GM23338 (cell line): ENCODE measurements at regions not wholly inside any gene's neighbourhood (a gene's known extent, or its start where the extent isn't known, plus 50 kb on each side); places are given as distances from the start of the nearest gene placed in this dataset.

ENCODE experiments used
- ATAC-seq: fragments of 200-7000 bp; cut with Tn5 transposase; 3 replicates; pipeline ENCODE4 v1.9.1; 2020
- DNase-seq: peaks from one replicate; pipeline ENCODE4 v3.0.0-alpha.2; 2015; ENCODE audit warnings: low spot score
- H2AFZ ChIP-seq: fragments of 200-600 bp; sonication (generic); 2 replicates; pipeline ENCODE4 v1.8.0; 2016; ENCODE audit warnings: antibody characterized with exemption, mild to moderate bottlenecking, moderate library complexity
- H3F3A ChIP-seq: fragments of 200-600 bp; sonication (generic); replicated peaks from 2 replicates; pipeline ENCODE4 v1.8.0; 2017; ENCODE audit warnings: antibody characterized with exemption, mixed run types, low read depth
- H3K27ac ChIP-seq: fragments of 200-600 bp; sonication (generic); 2 replicates; pipeline ENCODE4 v1.6.1; 2016; ENCODE audit warnings: low read depth
- H3K27me3 ChIP-seq: fragments of 200-600 bp; sonication (generic); 2 replicates; pipeline ENCODE4 v1.8.0; 2016; ENCODE audit warnings: mild to moderate bottlenecking, mixed run types, moderate library complexity; ENCODE audit not compliant: insufficient read depth
- H3K36me3 ChIP-seq: fragments of 200-600 bp; sonication (generic); 2 replicates; pipeline ENCODE4 v1.8.0; 2016; ENCODE audit warnings: mild to moderate bottlenecking; ENCODE audit not compliant: insufficient read depth
- H3K4me1 ChIP-seq: fragments of 200-600 bp; sonication (generic); 2 replicates; pipeline ENCODE4 v1.8.0; 2016; ENCODE audit warnings: mild to moderate bottlenecking, moderate library complexity; ENCODE audit not compliant: insufficient read depth
- H3K4me2 ChIP-seq: fragments of 200-600 bp; sonication (generic); 2 replicates; pipeline ENCODE4 v1.7.1; 2017; ENCODE audit warnings: mixed run types
- H3K4me3 ChIP-seq: fragments of 200-600 bp; sonication (generic); 2 replicates; pipeline ENCODE4 v1.6.1; 2016; ENCODE audit warnings: mixed run types
- H3K79me2 ChIP-seq: fragments of 200-600 bp; sonication (generic); replicated peaks from 2 replicates; pipeline ENCODE4 v1.8.0; 2017; ENCODE audit warnings: mild to moderate bottlenecking; ENCODE audit not compliant: insufficient read depth
- H3K9me2 ChIP-seq: fragments of 200-600 bp; sonication (generic); 2 replicates; pipeline ENCODE4 v1.8.0; 2017; ENCODE audit not compliant: insufficient read depth
- H4K20me1 ChIP-seq: fragments of 200-600 bp; sonication (generic); replicated peaks from 2 replicates; pipeline ENCODE4 v1.8.0; 2017; ENCODE audit warnings: mild to moderate bottlenecking; ENCODE audit not compliant: insufficient read depth
- H3K27ac Mint-ChIP-seq: 2 replicates; pipeline ENCODE4 v1.8.0; 2020; ENCODE audit warnings: inconsistent platforms, mild to moderate bottlenecking, moderate library complexity, mixed read lengths
- H3K27me3 Mint-ChIP-seq: 3 replicates; pipeline ENCODE4 v1.8.0; 2022; ENCODE audit warnings: low read depth, mild to moderate bottlenecking, moderate library complexity, mixed read lengths, inconsistent platforms; ENCODE audit not compliant: insufficient read depth, poor library complexity
- H3K36me3 Mint-ChIP-seq: 3 replicates; pipeline ENCODE4 v1.8.0; 2021; ENCODE audit warnings: low read depth, mild to moderate bottlenecking, inconsistent platforms, moderate library complexity, mixed read lengths
- H3K4me1 Mint-ChIP-seq: 3 replicates; pipeline ENCODE4 v1.8.0; 2020; ENCODE audit warnings: mild to moderate bottlenecking, inconsistent platforms, mixed read lengths
- H3K4me3 Mint-ChIP-seq: 3 replicates; pipeline ENCODE4 v1.8.0; 2021; ENCODE audit warnings: moderate library complexity, mild to moderate bottlenecking, inconsistent platforms, mixed read lengths
- H3K9me3 Mint-ChIP-seq: 3 replicates; pipeline ENCODE4 v1.8.0; 2020; ENCODE audit warnings: moderate library complexity, mild to moderate bottlenecking, inconsistent platforms, mixed read lengths
- ETS1 ChIP-seq: IDR thresholded peaks from 2 replicates; pipeline ENCODE4 v1.6.1; 2016; ENCODE audit warnings: antibody characterized with exemption
- POLR2AphosphoS5 ChIP-seq: IDR thresholded peaks from 2 replicates; pipeline ENCODE4 v1.6.1; 2016; ENCODE audit warnings: antibody characterized with exemption, low read depth
- REST ChIP-seq: IDR thresholded peaks from one replicate; pipeline ENCODE4 v1.6.1; 2018; ENCODE audit warnings: antibody characterized with exemption; ENCODE audit not compliant: unreplicated experiment
- ZNF331 ChIP-seq: fragments of 250-450 bp; sonication (Bioruptor Pico); IDR thresholded peaks from 2 replicates; pipeline ENCODE4 v1.5.0; 2020; ENCODE audit warnings: low read depth, mild to moderate bottlenecking, moderate library complexity
- ZNF462 ChIP-seq: fragments of 250-450 bp; sonication (Bioruptor Pico); IDR thresholded peaks from 2 replicates; pipeline ENCODE4 v1.5.0; 2020; ENCODE audit warnings: mild to moderate bottlenecking, moderate library complexity

- TF ChIP-seq ZNF462 (CRISPR knock-in tag) (no peak), POLR2AphosphoS5 (no peak)
These were observed 184.1 kb upstream of the FRMPD4 start (continued) for GRCh38 chrX:11954176-11954575.

GRCh38 chrX:11960031-11960430 is 178.2 kb upstream of the FRMPD4 start:
- H3K4me3 ChIP-seq, result no peak overlapping the region
- no peaks in the 10 kb centered on the region for H3K9me3 Mint-ChIP-seq
- ATAC-seq, result no peak
- TF ChIP-seq REST (no peak), ETS1 (no peak), ZNF331 (no peak)

More at GRCh38 chrX:11960031-11960430, 178.2 kb upstream of the FRMPD4 start:
- H3F3A ChIP-seq, result no peaks in the 10 kb centered on the region
- DNase-seq, result no peak
- no peaks in the 10 kb centered on the region for H3K9me2 ChIP-seq
- H3K27me3 ChIP-seq, result no peaks in the 10 kb centered on the region
- Mint-ChIP-seq H3K4me3 (no peak overlapping the region), H3K36me3 (no peaks in the 10 kb centered on the region; the same call in 2 of the 3 replicates), H3K27ac (no peak overlapping the region), H3K4me1 (peaks cover 4% of the 10 kb centered on the region; the same call in 2 of the 3 replicates), H3K27me3 (no peaks in the 10 kb centered on the region)
- no peak overlapping the region for H3K4me2 ChIP-seq
- peaks cover 5% of the 10 kb centered on the region; the same call in 1 of the 2 replicates for H3K4me1 ChIP-seq
- H3K27ac ChIP-seq, result no peak overlapping the region
- no peaks in the 10 kb centered on the region for H3K36me3 ChIP-seq
- no peaks in the 10 kb centered on the region for H3K79me2 ChIP-seq
- no peak overlapping the region for H2AFZ ChIP-seq
- no peaks in the 10 kb centered on the region for H4K20me1 ChIP-seq
